ENCODE measurements at regions not wholly inside any gene's neighbourhood (a gene's known extent, or its start where the extent isn't known, plus 50 kb on each side); places are given as distances from the start of the nearest gene placed in this dataset.
"Not testable (repeated sequence)": the region's sequence is repeated elsewhere in the genome, so short reads cannot be mapped to it uniquely, and the experiment has no call there.

GRCh38 chr10:2800178-2800577, 267.2 kb upstream of the PFKP start:
- Mint-ChIP-seq H3K27ac (no peak overlapping the region), H3K4me3 (no peak overlapping the region), H3K9me3 (peaks cover 1% of the 10 kb centered on the region), H3K4me1 (no peaks in the 10 kb centered on the region), H3K36me3 (no peaks in the 10 kb centered on the region), H3K27me3 (peaks cover 2% of the 10 kb centered on the region)
- no peak for DNase-seq (ENCODE audit: low spot score in 2 of 2)
- no peak for ATAC-seq (ENCODE audit: low read depth)

DNA sequence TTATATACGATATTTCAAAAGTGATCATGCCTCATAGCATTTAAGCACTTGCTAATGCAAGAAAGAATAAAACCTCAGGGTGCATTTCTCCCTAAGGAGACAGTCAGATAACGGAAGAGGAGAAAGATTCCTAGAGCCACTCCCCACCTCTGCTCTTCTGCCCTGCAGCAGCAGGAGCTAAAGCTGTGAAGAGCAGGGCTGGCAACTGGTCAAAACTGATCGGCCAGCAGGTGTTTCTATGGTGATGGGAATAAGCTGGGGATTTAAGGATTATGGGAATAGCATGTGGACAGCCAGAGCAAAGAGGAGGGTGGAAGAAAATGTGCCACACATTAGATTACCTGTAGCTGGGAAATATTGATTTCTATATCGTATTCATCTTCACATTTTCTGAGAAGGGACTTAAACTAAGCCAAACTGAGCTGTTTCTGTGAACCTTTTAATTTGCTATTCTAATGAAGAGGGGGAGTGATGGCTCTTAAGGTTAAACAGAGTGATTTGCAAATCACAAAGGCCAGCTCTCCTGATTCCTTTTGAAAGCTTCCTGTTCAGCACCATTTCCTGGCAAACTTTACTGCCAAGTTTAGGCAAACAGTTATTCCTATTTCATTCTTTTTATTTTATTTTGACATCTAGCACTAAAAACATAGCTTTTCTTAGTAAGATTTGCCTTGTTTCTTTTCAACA, 268.9 kb upstream of the PFKP start:
- no peaks in the 10 kb centered on the region for H3K36me3 Mint-ChIP-seq
- peaks cover 2% of the 10 kb centered on the region for H3K27me3 Mint-ChIP-seq
- H3K4me3 Mint-ChIP-seq: no peak overlapping the region
- H3K27ac Mint-ChIP-seq: no peak overlapping the region
- DNase-seq (ENCODE audit: low spot score in 2 of 2) (no peak), ATAC-seq (ENCODE audit: low read depth) (no peak)
- no peaks in the 10 kb centered on the region for H3K4me1 Mint-ChIP-seq
- peaks cover 4% of the 10 kb centered on the region for H3K9me3 Mint-ChIP-seq

GRCh38 chr10:2791774-2792443, 275.4 kb upstream of the PFKP start:
- Mint-ChIP-seq H3K4me1 (no peaks in the 10 kb centered on the region), H3K27ac (no peak overlapping the region), H3K9me3 (peaks cover 3% of the 10 kb centered on the region), H3K36me3 (no peaks in the 10 kb centered on the region), H3K4me3 (no peak overlapping the region), H3K27me3 (peaks cover 1% of the 10 kb centered on the region)
- ATAC-seq (ENCODE audit: low read depth) (no peak), DNase-seq (ENCODE audit: low spot score in 2 of 2) (no peak)

DNA sequence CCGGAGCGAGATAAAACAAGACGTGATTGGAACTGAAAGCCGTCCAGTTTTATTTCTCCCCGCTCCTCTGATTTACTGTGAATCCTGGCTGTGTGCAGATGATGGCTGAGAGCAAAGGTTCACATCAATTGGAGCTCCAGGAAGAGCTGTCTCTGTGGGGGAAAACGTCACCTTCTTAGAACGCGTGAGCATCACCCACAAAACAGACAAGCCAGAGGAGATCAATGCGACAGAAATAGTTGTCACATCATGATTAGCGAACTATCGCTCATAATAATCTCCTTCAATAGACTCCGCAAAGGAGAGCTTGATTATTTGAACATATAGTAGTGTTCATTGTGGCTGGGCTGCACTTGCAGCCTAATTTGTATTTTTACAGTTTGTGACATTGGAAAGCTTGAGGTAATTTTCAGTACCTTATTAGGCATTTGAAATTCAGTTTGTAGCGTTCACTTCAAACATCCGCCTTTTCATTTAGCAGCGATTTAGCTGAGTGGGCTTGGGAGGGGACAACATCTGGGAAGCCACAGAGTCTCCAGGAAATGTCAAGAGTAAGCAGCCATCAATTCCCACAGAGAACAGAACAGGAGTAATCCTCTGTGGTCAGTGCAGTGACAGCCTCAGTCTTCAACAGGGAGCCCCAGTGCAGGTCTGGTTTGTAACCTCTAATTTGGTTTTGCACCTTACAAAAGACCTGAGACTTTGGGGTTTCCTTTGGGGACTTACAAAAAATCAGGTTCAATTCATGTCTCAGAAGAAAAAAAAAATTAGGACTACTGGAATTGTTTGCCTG, 276.8 kb upstream of the PFKP start:
- no peak for ATAC-seq (ENCODE audit: low read depth)
- H3K36me3 Mint-ChIP-seq: no peaks in the 10 kb centered on the region
- DNase-seq (ENCODE audit: low spot score in 2 of 2): no peak
- no peak overlapping the region for H3K4me3 Mint-ChIP-seq
- peaks cover 1% of the 10 kb centered on the region for H3K27me3 Mint-ChIP-seq
- H3K9me3 Mint-ChIP-seq: peaks cover 3% of the 10 kb centered on the region
- no peaks in the 10 kb centered on the region for H3K4me1 Mint-ChIP-seq
- no peak overlapping the region for H3K27ac Mint-ChIP-seq

GRCh38 chr10:2786251-2786650, 281.1 kb upstream of the PFKP start:
- no peak for DNase-seq (ENCODE audit: low spot score in 2 of 2)
- Mint-ChIP-seq H3K9me3 (peaks cover 3% of the 10 kb centered on the region), H3K27me3 (peaks cover 12% of the 10 kb centered on the region), H3K4me1 (no peaks in the 10 kb centered on the region), H3K4me3 (no peak overlapping the region), H3K36me3 (no peaks in the 10 kb centered on the region), H3K27ac (no peak overlapping the region)
- ATAC-seq (ENCODE audit: low read depth): no peak

DNA sequence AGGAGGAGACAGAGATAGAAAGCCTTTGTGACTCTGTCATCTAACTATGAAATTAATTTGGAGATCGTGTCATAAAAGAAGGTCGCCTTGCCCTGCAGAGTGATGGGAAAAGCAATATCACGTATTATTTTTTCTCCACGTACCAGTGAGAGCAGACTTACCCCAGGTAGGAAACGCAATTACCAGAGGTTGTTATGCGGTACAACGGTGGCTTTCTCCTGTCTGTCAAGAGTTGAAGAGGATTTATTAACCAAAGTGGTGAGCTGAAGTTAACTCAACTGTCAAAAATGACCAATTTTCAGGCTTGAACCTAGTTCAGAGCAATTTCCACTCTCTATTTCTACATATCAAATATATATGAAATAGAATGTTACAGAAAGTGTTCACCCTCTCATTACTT, 282.6 kb upstream of the PFKP start:
- no peak for ATAC-seq (ENCODE audit: low read depth)
- Mint-ChIP-seq H3K27ac (no peak overlapping the region), H3K4me1 (no peaks in the 10 kb centered on the region), H3K27me3 (peaks cover 12% of the 10 kb centered on the region), H3K36me3 (no peaks in the 10 kb centered on the region), H3K9me3 (peaks cover 5% of the 10 kb centered on the region), H3K4me3 (no peak overlapping the region)
- no peak for DNase-seq (ENCODE audit: low spot score in 2 of 2)

GRCh38 chr10:2782950-2783349, 284.4 kb upstream of the PFKP start:
- Mint-ChIP-seq H3K27ac (no peak overlapping the region), H3K4me1 (no peaks in the 10 kb centered on the region), H3K27me3 (peaks cover 12% of the 10 kb centered on the region), H3K9me3 (peaks cover 5% of the 10 kb centered on the region), H3K4me3 (no peak overlapping the region), H3K36me3 (no peaks in the 10 kb centered on the region)
- DNase-seq (ENCODE audit: low spot score in 2 of 2) (no peak), ATAC-seq (ENCODE audit: low read depth) (no peak)

DNA sequence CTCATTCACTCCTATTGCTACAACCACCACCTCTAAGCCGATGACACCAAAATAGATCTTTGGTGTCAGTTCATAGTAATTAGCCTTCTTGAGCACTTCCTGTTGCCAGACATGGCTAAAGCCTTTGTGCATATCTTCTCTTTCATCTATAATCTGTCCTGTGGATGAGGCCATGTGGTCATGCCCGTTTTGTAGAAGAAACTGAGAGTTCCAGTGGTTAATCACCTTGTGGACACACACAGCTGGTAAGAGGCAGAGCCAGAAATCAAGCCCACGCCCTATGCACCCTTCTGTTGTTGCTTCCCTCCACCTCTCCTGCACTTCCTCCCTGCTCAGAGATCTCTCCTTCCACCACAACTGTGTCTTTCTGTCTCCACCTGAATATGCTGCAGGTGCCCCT, 285.1 kb upstream of the PFKP start:
- H3K9me3 Mint-ChIP-seq: peaks cover 5% of the 10 kb centered on the region
- H3K4me1 Mint-ChIP-seq: no peaks in the 10 kb centered on the region
- H3K36me3 Mint-ChIP-seq: no peaks in the 10 kb centered on the region
- no peak overlapping the region for H3K4me3 Mint-ChIP-seq
- H3K27ac Mint-ChIP-seq: no peak overlapping the region
- ATAC-seq (ENCODE audit: low read depth) (no peak), DNase-seq (ENCODE audit: low spot score in 2 of 2) (no peak)
- peaks cover 12% of the 10 kb centered on the region for H3K27me3 Mint-ChIP-seq

GRCh38 chr10:2777666-2778355, 289.5 kb upstream of the PFKP start:
- H3K4me1 Mint-ChIP-seq: no peaks in the 10 kb centered on the region
- no peak overlapping the region for H3K27ac Mint-ChIP-seq
- DNase-seq (ENCODE audit: low spot score in 2 of 2) (no peak), ATAC-seq (ENCODE audit: low read depth) (no peak)
- peaks cover 11% of the 10 kb centered on the region for H3K27me3 Mint-ChIP-seq
- H3K9me3 Mint-ChIP-seq: peaks cover 6% of the 10 kb centered on the region
- no peak overlapping the region for H3K4me3 Mint-ChIP-seq
- no peaks in the 10 kb centered on the region for H3K36me3 Mint-ChIP-seq

- Mint-ChIP-seq H3K36me3 (no peaks in the 10 kb centered on the region), H3K4me1 (no peaks in the 10 kb centered on the region), H3K9me3 (peaks cover 6% of the 10 kb centered on the region), H3K27ac (no peak overlapping the region), H3K4me3 (no peak overlapping the region), H3K27me3 (peaks cover 3% of the 10 kb centered on the region)
- DNase-seq (ENCODE audit: low spot score in 2 of 2) (no peak), ATAC-seq (ENCODE audit: low read depth) (no peak)
Observed at GRCh38 chr10:2772816-2773631, 294.3 kb upstream of the PFKP start.

GRCh38 chr10:2772135-2772534, 295.2 kb upstream of the PFKP start:
- peaks cover 3% of the 10 kb centered on the region for H3K27me3 Mint-ChIP-seq
- ATAC-seq (ENCODE audit: low read depth) (no peak), DNase-seq (ENCODE audit: low spot score in 2 of 2) (no peak)
- no peak overlapping the region for H3K4me3 Mint-ChIP-seq
- peaks cover 6% of the 10 kb centered on the region for H3K9me3 Mint-ChIP-seq
- H3K36me3 Mint-ChIP-seq: no peaks in the 10 kb centered on the region
- no peak overlapping the region for H3K27ac Mint-ChIP-seq
- no peaks in the 10 kb centered on the region for H3K4me1 Mint-ChIP-seq

GRCh38 chr10:2767293-2767692, 300.1 kb upstream of the PFKP start:
- peaks cover 12% of the 10 kb centered on the region for H3K27me3 Mint-ChIP-seq
- H3K27ac Mint-ChIP-seq; H3K36me3 Mint-ChIP-seq; H3K4me1 Mint-ChIP-seq; DNase-seq (ENCODE audit: low spot score in 2 of 2); H3K9me3 Mint-ChIP-seq; ATAC-seq (ENCODE audit: low read depth); H3K4me3 Mint-ChIP-seq: not testable (repeated sequence)

DNA sequence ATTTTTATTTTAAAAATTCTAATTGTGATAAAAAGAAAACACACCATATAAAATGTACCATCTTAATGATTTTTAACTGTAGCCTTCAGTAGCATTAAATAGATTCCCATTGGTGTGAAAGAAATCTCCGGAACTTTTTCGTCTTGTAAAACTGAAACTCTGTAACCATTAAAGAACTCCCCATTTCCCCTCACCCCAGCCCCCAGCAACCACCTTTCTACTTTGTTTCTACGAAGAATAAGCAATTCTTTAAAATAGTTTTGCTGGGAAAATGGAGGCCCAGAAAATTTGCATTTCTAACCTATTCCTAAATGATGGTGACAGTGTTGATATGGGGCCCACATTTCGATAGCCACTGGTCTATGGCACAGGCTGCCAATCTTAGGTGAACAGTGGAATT, 305.4 kb upstream of the PFKP start:
- Mint-ChIP-seq H3K9me3 (peaks cover 8% of the 10 kb centered on the region), H3K27ac (no peak overlapping the region), H3K4me1 (peaks cover 2% of the 10 kb centered on the region), H3K4me3 (no peak overlapping the region), H3K27me3 (peaks cover 17% of the 10 kb centered on the region), H3K36me3 (no peaks in the 10 kb centered on the region)
- ATAC-seq (ENCODE audit: low read depth) (no peak), DNase-seq (ENCODE audit: low spot score in 2 of 2) (no peak)

Measured in memory B cell (primary cell).